ENCODE measurements at regions not wholly inside any gene's neighbourhood (a gene's known extent, or its start where the extent isn't known, plus 50 kb on each side); places are given as distances from the start of the nearest gene placed in this dataset. TPM values are rescaled to one million over a fixed set of nuclear protein-coding genes. Genes with fewer than 3 reads are reported as not detected.

DNA sequence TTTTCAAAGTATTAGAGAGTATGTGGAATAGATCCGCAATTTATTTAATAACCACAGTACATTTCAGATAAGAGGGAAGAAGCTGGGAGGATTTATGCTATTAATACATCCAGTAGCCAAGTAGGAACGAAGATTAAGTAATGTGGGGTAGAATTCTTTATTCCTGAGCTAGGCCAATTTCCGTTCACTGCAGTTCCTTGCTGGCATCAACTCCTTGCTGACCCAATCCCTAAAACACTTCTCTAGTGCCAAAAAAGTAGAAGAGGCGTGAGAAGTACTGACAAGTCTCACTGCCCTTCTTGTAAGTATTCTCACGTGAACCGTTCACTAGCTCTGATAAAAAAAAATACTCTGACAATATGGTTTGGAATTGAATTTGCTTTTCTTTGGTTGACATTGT lies 211.4 kb downstream of the EPHA4 start:
- Histone ChIP-seq H3K9ac (ENCODE audit: low read depth, low read length) (no peak overlapping the region), H3K4me1 (ENCODE audit: control insufficient read depth, insufficient read depth, low read length) (no peaks in the 10 kb centered on the region), H3K9me3 (replicated peaks; ENCODE audit: low read length) (no peaks in the 10 kb centered on the region), H3K27me3 (ENCODE audit: control insufficient read depth, insufficient read depth, low read length) (no peaks in the 10 kb centered on the region), H3K4me3 (ENCODE audit: low read length) (no peak overlapping the region), H3K36me3 (ENCODE audit: insufficient read depth, low read length) (no peaks in the 10 kb centered on the region), H3K4me2 (ENCODE audit: low read length) (no peak overlapping the region)

DNA sequence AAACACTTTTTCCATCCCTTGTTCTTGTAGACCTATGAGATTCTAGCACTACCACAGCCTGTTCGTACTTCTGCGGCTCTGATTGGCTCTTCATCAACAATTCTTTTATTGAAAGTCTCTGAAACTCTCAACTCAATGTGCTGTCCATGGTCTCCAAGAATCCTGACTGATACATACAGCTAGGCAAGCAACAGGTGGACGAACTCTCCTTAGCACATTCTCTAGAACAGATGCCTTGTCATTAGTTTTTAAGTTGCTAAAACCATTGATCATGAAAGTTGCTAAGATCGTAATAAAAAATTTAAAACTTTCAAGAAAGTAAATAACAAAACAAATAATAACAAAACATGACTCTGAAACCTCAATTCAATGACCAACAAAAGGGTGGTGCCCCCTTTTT lies 210.5 kb downstream of the EPHA4 start:
- Histone ChIP-seq H3K4me2 (ENCODE audit: low read length) (no peak overlapping the region), H3K9me3 (replicated peaks; ENCODE audit: low read length) (no peaks in the 10 kb centered on the region), H3K9ac (ENCODE audit: low read depth, low read length) (no peak overlapping the region), H3K27me3 (ENCODE audit: control insufficient read depth, insufficient read depth, low read length) (no peaks in the 10 kb centered on the region), H3K4me3 (ENCODE audit: low read length) (no peak overlapping the region), H3K4me1 (ENCODE audit: control insufficient read depth, insufficient read depth, low read length) (no peaks in the 10 kb centered on the region), H3K36me3 (ENCODE audit: insufficient read depth, low read length) (no peaks in the 10 kb centered on the region)

DNA sequence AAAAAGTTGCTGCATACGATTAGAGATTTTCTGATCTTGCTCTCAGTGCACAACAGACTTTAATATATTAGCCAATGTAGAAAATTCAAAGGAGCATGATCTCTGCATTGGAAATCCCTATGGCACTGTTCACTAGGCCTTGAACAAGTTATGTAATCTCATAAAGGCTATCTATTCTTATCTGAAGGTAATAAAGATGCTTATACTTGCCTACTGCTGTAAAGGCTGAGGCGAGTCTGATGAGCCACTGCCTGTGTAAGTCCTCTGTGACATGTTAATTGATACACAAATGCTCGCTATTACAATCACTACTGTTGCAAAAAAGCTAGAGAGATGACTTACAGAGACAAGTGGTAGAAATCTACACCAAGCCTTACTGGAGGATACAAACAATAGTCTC lies 207.4 kb downstream of the EPHA4 start:
- Histone ChIP-seq H3K9me3 (replicated peaks; ENCODE audit: low read length) (no peaks in the 10 kb centered on the region), H3K27me3 (ENCODE audit: control insufficient read depth, insufficient read depth, low read length) (peaks cover 3% of the 10 kb centered on the region), H3K4me3 (ENCODE audit: low read length) (no peak overlapping the region), H3K4me1 (ENCODE audit: control insufficient read depth, insufficient read depth, low read length) (no peaks in the 10 kb centered on the region), H3K4me2 (ENCODE audit: low read length) (no peak overlapping the region), H3K36me3 (ENCODE audit: insufficient read depth, low read length) (no peaks in the 10 kb centered on the region), H3K9ac (ENCODE audit: low read depth, low read length) (no peak overlapping the region)

Small RNA genes in the stretch of these regions (small RNA-seq; reads per million reads assigned to genes)
- not detected for gene AC011233.1
- not detected for gene MIR4268
